CD4-positive, alpha-beta T cell treated with Interferon alpha-2 for 1 hour (primary cell): ENCODE measurements at regions not wholly inside any gene's neighbourhood (a gene's known extent, or its start where the extent isn't known, plus 50 kb on each side); places are given as distances from the start of the nearest gene placed in this dataset.
A peak's percentile ranks its signal among the peaks of the same experiment; 100 is the strongest.
"Not testable (repeated sequence)": the region's sequence is repeated elsewhere in the genome, so short reads cannot be mapped to it uniquely, and the experiment has no call there.

Experiments used
- DNase-seq, 2 donors: peaks; one replicate each; pipeline ENCODE4 v3.0.0-alpha.2; 2020 to 2022

DNA sequence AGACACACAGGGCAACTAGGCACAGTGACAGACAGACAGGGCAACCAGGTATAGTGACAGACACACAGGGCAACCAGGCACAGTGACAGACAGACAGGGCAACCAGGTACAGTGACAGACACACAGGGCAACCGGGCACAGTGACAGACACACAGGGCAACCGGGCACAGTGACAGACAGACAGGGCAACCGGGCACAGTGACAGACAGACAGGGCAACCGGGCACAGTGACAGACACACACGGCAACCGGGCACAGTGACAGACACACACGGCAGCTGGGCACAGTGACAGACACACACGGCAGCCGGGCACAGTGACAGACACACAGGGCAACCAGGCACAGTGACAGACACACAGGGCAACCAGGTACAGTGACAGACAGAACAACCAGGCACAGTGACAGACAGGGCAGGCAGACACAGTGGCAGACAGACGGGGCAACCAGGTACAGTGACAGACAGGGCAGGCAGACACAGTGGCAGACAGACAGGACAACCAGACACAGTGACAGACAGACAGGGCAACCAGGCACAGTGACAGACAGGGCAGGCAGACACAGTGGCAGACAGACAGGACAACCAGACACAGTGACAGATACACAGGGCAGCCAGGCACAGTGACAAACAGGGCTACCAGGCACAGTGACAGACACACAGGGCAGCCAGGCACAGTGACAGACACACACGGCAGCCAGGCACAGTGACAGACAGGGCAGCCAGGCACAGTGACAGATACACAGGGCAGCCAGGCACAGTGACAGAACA is 64.7 kb upstream of the RAB6C start:
- no peak for DNase-seq

DNA sequence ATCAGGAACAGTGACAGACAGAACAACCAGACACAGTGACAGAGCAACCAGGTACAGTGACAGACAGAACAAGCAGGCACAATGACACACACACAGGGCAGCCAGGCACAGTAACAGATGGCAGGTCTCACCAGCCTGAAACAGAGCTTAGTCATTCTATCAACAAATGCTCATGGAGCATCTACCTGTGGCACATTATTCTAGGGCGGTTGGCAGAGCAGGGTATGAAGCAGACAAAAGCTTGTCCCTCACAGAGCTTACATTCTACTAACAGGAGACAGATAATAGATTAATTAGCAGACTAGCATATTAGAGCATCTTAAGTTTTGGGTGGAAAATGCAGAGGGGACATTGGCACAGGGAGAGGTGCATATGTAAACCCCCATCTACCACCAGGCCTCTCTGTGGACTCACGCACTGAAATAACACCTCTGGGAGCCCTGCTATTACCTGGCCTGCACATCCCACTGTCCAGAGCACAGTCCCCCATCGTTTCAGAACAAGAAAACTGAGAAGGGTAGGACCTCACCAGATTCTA is 64.1 kb upstream of the RAB6C start:
- no peak for DNase-seq

DNA sequence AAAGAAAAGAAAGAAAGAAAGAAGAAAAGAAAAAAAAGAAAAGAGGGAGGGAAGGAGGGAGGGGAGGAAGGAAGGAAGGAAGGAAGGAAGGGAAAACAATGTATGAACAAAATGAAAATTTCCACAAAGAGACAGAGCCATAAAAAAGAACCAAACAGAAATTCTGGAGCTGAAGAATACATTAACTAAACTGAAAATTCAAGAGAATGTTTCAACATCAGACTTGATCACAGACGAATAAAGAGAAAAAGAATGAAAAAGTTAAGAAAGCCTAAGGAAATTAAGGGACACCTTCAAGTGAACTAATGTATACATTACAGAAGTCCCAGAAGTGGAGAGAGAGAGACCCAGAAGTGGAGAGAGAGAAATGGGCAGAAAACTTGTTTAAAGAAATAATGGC is 60.9 kb upstream of the RAB6C start:
- no peak for DNase-seq

DNA sequence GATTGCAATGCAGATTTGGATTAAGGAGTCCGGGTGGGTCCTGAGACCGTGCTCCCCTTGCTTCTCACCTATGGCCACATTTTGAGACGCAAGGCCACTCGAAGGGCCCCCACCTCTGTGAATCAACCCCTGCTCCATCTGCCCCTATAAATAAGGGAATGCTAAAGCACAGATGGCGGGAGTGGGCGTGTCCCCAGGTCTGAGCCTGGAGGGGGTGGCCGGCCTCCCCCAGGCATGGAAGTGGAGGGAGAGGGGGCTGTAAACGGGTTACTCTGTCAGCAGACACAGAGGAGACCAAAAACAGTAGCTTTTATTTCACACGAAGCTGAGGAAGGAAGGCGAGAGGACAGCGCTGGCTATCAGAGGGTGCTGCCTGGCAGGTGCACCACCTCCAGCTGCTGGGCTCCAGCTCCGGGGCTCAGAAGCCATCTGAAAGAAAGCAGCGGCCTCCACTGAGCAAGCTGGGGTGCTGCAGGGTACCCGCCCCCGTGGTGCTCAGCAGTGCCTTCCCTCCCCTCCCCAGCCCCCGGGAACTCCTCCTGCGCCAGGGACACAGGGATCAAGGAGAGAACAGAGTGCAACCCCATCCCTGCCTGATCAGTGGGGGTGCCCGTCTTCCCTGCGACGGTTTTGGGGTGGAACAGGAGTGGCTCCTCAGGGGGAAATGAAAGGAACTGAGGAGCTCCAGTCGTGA is 56.7 kb upstream of the RAB6C start:
- no peak for DNase-seq

DNA sequence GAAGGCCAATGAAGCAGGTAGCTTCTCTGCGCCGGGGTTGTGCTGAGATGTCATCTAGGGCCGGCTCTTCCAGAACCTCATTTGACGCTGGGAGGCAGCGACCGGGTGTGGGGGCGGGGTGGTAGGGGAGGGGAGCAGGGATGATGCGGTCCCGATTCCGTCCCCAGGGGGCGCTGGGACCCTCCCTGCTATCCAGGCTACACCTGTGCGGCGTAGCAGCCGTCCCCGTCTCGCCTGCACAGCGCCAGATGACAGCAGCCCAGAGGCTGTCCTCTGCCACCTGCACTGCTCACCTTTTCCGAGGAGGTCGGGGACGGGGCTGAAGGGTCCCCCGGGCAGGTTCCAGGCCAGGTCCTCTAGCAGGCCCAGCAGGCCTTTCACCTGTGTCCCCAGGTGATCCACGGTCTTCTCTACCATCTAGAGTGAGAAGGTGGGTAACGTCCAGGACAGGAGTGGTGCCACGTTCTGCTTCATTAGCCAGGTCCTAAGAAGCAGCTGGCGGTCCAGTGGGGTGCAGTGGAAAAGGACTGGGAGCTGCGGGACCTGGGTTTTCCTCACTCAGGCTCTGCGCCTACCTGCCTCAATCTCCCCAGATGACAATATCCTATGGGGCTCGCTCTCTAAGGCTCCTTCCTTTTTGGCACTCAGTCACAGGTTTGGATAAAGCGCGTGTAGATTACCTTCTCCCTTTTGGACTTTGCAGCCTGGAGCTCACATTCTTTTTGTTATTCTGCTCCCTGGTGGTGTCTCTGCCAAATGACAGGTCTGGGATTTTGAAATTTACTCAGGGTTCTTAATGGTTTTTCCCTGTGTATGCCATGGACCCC is 56.0 kb upstream of the RAB6C start:
- peak in 1 of 2 donors; percentile 8 for DNase-seq

DNA sequence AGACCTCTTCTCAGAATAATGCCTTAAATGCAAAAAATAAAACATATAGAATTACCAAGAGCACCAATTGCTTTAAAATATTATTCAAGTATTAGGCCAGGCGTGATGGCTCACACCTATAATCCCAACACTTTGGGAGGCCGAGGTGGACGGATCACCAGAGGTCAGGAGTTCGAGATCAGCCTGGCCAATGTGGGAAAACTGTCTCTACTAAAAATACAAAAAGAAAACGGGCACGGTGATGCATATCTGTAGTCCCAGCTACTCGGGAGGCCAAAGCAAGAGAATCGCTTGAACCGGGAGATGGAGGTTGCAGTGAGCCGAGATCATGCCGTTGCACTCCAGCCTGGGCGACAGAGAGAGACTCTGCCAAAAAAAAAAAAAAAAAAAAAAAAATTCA is 55.4 kb upstream of the RAB6C start:
- DNase-seq: not testable (repeated sequence)

DNA sequence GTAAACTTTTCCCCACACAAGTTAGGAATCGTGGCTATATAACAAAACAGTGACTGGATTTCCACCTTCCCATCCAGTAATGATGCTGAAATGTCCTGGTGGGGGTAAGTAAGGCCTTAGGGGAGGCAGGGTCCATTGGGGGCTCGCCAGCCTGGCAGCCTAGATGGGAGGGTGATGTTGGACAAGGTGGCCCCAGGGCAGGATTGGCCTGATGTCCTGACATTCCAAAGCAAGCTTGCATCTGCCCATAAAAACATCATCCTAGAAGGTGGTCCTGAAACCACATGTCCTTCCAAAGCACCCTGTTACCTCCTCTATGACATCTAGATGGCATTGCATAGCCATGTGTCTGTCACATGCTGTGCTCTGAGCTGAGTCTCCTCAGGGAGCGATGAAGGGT is 54.1 kb upstream of the RAB6C start:
- DNase-seq: no peak

DNA sequence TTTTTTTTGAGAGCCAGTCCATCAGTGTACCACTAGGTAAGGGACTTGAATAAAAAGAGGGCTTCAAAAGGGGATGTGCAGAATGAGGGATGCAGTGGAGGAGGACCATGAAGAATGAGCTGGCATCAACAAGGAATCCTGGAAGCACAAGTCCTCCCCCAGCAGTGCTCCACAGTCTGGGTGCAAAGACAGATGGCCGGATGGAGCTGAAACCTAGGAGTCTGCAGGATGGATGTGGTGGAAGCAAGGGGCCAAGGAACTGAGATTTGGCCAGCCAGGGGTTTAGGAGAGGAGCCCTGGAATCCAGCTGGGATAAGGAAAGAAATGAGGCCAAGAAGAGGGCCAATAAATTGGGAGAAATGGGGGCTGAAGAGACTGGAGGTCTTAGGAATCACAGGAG is 51.8 kb upstream of the RAB6C start:
- no peak for DNase-seq

DNA sequence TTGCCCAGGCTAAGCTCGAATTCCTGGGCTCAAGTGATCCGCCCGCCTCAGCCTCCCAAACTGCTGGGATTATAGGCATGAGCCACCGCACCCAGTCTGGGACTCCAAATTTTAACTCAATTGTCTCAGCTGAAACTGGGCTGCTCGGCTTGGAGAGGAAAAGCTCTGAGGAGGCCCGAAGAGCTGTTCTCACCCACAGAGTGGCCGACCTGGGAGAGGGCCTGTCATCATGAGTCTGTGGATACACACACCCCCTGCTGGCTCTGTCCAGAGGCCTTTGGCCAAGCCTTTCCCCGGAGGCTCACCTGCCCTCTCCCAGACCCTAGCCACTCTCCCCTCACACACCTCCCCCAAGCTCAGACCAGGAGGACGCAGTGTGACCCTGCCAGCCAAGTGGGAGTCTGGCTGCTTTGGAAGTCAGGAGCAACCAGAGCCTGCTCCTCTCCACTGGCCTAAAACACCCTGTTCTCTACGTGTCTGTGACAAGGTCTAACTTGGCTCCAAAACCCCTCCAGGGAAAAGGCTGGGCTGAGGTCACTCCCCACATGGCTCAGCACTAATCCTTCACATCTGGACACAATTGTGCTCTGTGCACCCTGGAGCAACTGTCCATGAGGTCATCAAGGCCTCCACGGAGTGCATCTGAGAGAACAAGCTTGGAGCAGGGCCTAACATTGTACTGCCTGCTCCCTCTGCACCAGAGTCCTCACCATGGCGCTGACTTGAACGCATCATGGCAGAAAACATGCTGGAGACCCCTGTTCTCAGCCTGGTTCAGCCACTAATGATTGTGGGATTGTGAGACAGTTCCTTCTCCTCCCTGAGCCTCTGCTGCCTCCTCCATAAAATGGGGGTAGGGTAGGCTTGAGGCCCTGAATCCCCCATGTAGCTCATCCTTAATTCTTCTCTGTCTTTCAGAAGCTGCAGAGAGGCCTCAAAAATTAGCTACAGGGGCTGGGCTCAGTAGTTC is 49.9 kb upstream of the RAB6C start:
- no peak for DNase-seq
